ENCODE measurements at regions not wholly inside any gene's neighbourhood (a gene's known extent, or its start where the extent isn't known, plus 50 kb on each side); places are given as distances from the start of the nearest gene placed in this dataset.
"Not testable (repeated sequence)": the region's sequence is repeated elsewhere in the genome, so short reads cannot be mapped to it uniquely, and the experiment has no call there.

DNA sequence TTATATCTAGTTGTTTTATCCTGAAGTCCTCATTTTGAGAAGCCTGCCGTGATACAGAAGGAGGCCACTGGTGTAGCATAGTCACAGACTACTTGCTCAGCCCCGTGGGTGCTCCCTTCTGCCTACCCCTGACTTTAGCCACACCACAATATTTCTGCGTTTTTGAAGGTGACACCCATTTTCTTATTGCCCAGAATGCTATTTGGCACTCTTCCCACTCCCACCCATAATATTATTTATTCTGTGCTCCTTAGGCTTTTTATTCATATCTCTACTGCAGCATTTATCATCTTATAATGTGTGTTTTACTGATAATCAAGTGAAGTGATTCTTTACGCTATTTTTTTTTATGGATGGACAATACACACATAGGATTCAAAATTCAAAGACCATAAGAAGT, 107.3 kb downstream of the OR2B2 start:
- DNase-seq: no peak

DNA sequence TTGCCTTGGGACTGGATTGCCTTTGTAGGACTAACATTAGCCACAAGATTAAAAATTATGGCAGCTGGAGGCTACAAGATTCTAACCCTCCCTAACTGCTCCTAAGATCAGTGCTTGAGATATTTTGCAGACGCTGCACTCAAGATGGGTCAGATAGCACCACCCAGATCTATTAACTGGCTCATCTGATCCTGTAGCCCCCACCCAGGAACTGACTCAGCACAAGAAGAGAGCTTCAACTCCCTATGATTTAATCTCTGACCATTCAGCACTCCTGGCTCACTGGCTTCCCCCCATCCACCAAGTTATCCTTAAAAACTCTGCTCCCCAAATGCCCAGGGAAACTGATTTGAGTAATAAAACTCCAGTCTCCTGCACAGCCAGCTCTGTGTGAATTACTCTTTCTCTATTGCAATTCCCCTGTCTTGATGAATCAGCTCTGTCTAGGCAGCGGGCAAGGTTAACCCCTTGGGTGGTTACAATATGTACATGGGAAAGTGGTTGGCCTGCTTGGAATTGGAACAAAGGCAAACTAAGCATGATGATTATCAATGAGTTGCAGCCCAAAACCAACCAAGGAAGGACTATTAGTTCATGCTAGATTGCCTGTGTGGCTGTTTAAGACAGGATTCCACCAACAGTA, 111.3 kb downstream of the OR2B2 start:
- no peak for DNase-seq

DNA sequence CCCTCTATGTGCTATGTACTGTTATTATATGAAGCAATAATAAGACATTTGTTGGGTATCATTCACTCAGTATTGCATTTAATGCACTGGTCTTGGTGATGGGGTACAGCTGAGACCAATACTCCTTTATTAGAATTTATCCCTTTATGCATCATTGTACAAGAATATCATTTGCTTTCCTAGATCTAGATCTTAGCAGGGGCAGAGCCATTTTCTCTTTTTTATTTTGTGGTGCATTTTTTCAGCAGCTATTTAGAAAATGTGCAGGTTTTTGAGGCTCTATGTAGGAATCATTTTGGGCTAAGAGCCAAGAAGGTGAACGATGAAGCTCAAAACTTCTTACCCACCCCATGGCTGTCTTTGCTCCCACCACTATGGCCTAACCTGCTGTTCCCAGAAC, 114.2 kb downstream of the OR2B2 start:
- no peak for DNase-seq

- not testable (repeated sequence) for DNase-seq
Observed at GRCh38 chr6:27796736-27797481, 115.3 kb downstream of the OR2B2 start.

DNA sequence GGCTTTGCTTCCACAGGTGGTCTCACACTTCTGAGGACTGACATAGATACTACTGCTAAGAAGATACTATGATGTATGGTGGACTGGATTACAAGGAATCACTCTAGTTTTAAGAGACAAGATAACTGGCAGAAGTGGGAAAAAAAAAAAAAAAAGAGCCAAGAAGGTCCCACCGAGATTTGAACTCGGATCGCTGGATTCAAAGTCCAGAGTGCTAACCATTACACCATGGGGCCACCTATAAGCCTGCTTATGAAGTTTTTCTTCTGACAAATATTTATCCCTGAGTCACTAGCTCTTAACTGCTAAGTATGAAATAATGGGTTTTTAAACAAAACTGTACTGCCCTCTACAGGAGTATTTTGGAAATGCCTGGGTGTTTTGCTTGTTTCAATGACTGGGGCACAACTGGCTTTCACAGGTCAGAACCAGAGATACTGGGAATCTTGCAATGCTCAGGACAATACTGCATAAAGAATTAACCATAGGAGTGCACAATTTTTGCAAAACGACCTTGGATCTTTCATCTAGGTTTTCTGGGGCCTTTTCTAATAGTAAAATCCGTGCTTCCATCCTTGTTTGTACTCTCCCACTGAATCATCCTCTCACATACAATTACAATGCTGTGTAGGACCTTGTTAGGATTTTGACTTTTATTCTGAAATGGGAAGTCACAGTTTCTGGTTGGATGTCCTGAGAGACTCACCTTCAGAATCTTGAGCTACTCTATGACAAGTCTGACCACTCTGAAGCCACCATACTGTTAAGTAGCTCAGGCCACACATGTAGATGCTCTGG, 116.3 kb downstream of the OR2B2 start:
- peak; percentile 64 for DNase-seq

DNA sequence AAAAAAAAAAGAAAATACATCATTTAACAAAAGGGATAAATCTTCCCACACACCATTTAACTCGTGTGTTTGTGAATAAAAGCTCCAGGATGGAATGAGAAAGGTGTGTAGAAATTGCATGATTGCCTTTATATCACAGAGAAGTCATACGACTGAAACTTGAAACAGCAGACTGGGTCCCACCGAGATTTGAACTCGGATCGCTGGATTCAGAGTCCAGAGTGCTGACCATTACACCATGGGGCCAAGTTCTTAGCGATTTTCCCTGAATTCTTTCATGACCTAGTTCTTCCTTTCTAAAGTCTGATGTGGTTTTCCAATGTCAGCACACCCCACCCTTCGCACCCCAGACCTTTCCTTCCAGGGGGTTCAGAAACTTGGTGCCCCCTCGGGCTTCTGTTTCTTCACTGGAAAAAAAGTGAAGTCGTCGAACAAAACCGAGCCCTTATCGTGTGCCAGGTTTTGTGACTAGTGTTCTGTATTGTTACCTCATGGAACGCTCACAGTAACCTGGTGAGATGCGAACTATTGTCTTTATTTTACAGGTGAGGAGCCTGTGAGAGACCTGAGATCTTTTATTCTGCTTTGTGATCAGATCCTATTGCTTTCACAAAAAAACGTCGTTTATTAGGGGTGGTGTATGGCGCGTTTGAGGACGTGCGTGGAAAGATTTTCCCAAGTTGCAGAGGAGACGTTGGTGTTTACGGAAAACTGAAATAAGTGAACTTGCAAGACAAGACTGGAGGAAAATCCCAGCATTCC, 120.8 kb downstream of the OR2B2 start:
- no peak for DNase-seq

GRCh38 chr6:27788376-27788775, 123.8 kb downstream of the OR2B2 start:
- DNase-seq: not testable (repeated sequence)

DNA sequence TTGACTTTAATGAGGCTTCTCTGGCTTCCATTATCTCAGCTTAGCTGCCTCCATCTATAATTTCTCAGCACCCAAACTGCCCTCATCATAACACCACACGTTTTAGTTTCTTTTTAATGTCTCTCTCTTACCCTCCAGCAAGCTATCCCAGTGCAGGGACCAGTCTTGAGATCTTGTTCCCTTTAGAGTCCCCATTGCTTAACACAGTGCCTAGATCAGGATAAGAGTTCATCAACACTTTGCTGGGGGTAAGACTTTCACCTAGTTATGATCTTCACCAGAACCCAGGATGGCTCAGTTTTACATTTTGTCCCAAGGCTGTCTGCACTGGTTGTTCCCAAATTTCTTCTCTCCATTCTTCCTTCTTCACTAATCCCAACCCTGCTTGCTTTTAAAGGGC, 126.1 kb downstream of the OR2B2 start:
- DNase-seq: no peak

DNA sequence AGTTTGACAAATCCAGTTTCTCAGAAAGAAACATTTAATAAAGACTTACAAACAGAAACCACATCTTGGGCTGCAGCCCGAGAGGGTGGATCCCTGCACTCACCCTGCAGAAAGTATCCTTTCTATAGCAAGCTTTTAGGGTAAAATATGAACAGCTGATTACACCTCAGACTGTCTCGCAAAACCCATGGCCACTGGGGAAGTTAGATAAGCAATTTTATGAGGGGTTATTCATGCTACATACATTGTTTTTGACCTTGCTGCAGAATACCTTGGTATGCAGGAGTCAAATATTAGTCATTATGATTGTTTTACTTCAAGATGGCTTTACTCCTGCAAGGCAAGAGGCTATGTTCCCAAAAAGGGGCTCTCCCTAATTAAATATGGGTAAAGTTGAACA, 126.9 kb downstream of the OR2B2 start:
- no peak for DNase-seq

GRCh38 chr6:27782748-27783147, 129.4 kb downstream of the OR2B2 start:
- DNase-seq: no peak

- DNase-seq: no peak
Observed at GRCh38 chr6:27778625-27779417, 133.4 kb downstream of the OR2B2 start.

DNA sequence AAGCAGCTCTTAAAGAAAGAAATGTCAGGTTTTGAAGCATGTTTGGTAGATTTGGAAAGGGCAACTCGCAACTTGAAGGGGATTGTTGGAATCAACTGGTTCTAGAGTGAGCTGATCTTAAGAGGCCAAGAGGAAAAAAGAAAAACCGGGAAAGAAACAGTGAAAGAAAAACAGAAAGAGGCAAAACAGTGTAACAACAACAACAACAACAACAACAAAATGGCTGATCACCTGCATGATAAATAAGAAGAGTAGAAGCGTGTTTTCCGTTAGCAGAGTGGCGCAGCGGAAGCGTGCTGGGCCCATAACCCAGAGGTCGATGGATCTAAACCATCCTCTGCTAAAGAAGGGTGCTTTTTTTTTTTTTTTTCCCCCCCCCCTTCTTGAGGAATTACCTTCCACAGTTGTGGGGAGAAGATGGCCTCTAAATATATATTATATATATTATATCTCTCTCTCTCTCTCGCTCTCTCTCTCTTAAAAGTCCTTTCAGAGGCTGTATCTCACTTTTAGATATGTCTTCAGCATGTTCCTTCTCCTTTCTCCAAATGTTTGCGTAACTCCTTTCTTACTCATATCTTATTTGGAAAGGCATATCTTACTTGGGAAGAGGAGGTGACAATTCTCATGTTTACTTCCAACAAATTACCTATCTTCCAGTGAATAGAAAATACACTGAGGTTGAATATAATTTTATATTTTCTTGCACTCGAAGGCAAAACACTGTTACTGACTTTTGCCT, 134.4 kb downstream of the OR2B2 start:
- no peak for DNase-seq

- DNase-seq: no peak
Observed at GRCh38 chr6:27777126-27777525, 135.1 kb downstream of the OR2B2 start.

DNA sequence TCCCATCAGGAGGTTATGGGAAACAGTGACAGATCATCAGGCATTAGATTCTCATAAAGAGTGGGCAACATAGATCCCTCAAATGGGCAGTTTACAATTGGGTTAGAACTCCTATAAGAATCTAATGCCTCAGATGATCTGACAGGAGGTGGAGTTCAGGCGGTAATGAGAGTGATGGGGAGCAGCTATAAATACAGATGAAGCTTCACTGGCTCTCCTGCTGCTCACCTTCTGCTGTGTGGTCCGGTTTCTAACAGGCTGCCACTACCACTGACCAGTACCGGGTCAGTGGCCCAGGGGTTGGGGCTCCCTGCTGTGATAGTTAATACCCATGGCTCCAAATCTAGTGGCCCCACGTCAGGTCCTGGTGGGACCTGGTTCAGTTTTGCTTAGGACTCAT, 135.7 kb downstream of the OR2B2 start:
- no peak for DNase-seq

- DNase-seq: no peak
Observed at GRCh38 chr6:27775796-27776184, 136.4 kb downstream of the OR2B2 start.

DNA sequence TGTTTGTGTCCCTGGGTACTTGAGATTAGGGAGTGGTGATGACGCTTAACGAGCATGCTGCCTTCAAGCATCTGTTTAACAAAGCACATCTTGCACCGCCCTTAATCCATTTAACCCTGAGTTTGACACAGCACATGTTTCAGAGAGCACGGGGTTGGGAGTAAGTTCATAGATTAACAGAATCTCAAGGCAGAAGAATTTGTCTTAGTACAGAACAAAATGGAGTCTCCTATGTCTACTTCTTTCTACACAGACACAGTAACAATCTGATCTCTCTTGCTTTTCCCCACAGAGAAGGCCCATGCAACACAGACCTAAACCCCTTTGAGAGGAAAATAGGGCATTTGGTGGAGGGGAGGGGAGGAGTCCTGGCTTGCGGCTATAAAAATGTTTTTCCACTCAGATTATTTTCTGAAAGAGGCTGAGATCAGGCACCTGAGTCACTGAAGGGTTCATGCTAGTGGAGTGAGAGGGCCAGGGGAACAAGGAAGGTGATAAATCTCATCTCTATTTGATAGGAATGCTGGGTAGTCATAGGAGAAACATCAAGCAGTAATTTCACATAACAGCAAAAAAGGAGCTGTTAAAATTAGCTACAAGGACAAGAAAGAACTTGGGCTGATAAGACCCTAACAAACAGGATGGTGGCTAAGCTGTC, 136.9 kb downstream of the OR2B2 start:
- not testable (repeated sequence) for DNase-seq

DNA sequence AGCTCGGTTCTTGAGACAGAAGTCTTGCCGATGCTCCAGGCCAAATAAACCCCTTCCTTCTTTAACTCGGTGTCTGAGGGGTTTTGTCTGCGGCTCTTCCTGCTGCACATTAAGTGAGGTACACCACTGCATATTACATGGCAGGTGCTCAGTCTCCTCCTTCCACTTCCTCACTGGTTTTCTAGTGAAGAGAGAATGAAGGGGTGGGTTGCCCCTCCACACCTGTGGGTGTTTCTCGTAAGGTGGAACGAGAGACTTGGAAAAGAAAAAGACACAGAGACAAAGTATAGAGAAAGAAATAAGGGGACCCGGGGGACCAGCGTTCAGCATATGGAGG, 138.0 kb downstream of the OR2B2 start:
- DNase-seq: not testable (repeated sequence)

GRCh38 chr6:27773542-27774263, 138.5 kb downstream of the OR2B2 start:
- not testable (repeated sequence) for DNase-seq

DNA sequence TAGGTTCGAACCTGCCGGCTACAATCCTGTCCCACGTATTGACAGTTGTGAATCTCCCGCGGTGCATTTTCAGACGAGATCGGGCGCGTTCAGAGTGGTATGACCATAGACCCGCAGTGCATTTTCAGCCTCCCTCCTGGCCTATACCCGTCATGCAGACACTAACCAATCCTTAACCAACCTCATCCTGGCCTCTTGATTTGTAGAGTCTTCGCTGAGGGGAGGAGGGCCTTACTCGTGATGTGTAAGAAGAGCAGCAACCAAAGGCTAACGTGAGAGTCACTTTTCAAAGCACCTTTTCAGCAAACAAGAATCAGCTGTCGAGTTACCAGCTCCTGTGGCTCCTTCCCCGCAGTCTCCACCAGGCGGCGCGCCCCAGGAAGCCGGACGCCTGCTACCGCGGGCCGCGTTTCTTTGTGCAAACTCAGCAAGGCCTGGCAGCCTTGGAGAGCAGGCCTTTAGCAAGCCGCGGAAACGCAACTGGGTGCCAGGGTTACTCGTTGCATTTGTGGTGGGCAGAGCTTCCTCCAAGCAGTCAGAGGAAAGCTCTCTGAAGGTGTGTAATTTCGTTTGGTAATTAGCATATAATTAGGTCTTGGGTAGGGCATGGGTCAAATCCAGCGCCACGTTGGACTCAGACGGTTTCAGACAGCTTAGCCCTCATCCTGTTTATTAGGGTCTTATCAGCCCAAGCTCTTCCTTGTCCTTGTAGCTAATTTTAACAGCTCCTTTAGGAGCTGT, 139.8 kb downstream of the OR2B2 start:
- peak; percentile 88 for DNase-seq

DNA sequence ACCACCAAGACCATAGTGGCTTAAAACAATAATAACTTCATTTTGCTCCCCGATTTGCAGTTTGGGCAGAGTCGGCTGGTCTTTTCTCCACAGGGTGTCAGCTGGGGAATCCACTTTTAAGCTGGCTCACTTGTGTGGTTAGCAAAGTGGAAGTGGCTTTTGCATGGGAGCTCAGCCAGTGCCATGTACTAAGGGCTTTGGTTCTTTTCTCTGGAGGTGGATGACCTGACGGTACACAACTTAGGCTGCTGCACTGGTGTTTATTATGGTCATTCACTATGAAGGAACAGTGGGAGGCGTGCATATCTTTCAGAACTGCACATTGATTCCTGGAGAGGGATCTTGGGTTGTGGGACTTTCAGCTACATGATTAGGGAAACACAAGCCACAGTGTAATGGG, 141.0 kb downstream of the OR2B2 start:
- no peak for DNase-seq
